GM19395 (cell line): ENCODE measurements at regions not wholly inside any gene's neighbourhood (a gene's known extent, or its start where the extent isn't known, plus 50 kb on each side); places are given as distances from the start of the nearest gene placed in this dataset.

Experiments used
- ATAC-seq: cut with Tn5 transposase; IDR thresholded peaks from one replicate; pipeline ENCODE4 v1.9.1; 2021; ENCODE audit warnings: mild to moderate bottlenecking, moderate library complexity; ENCODE audit not compliant: unreplicated experiment

- no peak for ATAC-seq
These were observed 226.5 kb upstream of the SOX5 start for GRCh38 chr12:24175929-24176328.

DNA sequence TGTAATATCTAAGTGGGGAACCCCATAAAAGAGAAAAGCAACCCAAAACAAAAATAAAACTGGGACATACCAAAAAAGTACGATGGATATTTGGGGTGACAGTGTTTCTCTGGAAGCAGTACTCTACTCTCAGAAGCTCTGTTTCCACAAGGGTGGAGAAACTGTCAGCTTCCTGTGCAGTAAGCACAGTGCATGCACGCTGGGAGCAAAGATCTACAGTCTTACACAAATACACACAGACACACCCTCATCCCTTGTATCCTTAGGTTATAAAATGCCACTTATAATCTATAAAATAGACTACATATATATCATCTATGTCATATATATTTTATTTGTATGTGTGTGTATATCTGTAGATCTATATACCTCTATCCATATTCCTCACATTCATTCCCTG, 225.8 kb upstream of the SOX5 start:
- no peak for ATAC-seq

GRCh38 chr12:24173067-24173466, 223.6 kb upstream of the SOX5 start:
- no peak for ATAC-seq

GRCh38 chr12:24172773-24173066, 223.2 kb upstream of the SOX5 start:
- ATAC-seq: no peak

GRCh38 chr12:24172031-24172772, 222.7 kb upstream of the SOX5 start:
- ATAC-seq: peak; percentile 90

- ATAC-seq: no peak
These were observed 205.6 kb upstream of the SOX5 start for GRCh38 chr12:24155042-24155441.

DNA sequence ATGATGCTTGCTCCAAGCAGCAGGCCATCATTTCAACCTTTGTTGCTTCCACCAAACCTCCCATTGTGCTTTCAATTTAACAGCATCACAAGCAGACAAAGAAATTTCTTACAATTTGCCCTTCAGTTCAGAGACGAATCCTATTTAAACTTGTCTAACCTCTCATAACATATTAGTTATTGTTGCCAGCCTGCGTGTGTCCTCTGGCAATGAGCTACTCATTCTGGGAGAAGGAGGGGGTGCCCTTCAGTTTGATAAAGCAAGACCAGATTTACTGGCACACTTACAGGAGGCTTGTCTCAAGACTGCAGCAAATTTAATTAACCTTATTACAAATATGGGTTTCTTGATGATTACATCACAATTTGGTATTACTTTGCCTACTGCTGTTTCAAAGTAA, 203.6 kb upstream of the SOX5 start:
- no peak for ATAC-seq

DNA sequence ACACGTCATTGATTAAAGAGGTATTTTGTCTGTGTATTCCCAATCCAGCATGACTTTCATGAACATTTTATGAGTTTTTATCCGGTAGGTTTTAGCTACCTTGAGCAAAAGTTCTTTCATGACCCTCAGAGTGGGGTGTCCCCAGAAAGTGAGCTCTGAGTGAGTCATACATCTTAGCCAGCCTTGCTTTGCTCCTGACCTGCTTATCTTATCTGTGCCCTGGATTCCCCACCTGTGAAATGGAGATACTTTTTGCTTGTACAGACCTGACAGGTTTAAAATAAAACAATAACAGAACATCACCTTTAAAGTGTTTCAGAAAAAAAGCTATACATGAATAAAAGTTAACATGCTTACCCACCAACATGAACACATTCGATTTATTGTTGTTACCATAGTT, 202.8 kb upstream of the SOX5 start:
- ATAC-seq: no peak

DNA sequence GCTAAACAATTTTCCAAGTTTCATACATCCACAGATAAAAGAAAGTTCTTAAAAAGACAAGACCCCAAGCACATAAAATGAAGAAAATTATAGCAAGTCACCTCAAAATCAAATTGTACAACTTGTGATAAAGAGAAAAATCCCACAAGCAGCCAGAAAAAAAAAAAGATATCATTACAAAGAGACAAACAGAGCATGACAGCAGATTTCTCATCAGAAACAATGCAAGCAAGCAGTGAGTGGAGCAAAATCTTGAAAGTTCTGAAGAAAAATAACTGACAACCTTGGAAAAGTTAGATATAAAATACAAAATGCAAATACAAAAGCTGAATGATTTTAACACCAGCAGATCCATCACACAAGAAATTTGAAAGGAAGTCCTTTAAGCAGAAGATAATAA, 194.5 kb upstream of the SOX5 start:
- ATAC-seq: no peak

GRCh38 chr12:24139035-24139434, 189.6 kb upstream of the SOX5 start:
- ATAC-seq: no peak

- ATAC-seq: no peak
These were observed 188.6 kb upstream of the SOX5 start for GRCh38 chr12:24138041-24138440.

- ATAC-seq: no peak
These were observed 185.8 kb upstream of the SOX5 start for GRCh38 chr12:24135158-24135850.

GRCh38 chr12:24134092-24134491, 184.6 kb upstream of the SOX5 start:
- ATAC-seq: no peak

GRCh38 chr12:24133384-24133783, 183.9 kb upstream of the SOX5 start:
- no peak for ATAC-seq

GRCh38 chr12:24127919-24128721, 178.7 kb upstream of the SOX5 start:
- ATAC-seq: peak; percentile 92

DNA sequence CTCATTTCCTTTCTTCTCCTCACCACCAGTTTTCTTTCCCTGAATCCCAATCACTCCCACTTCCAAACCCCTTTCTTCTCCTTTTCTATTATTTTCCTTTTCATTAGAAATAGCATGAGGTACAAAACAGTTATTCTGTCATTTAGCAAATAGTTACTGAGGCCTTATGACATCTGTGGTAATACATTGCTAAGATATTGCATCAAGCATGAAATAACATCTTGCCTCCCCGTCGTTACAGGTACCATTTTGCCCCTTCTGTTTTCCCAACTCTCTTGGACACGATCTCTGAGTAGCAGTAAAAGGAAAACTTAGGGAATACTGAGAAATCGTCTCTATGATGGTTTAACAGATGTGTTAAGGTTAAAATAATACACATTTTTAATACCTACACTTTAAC, 175.8 kb upstream of the SOX5 start:
- ATAC-seq: no peak

DNA sequence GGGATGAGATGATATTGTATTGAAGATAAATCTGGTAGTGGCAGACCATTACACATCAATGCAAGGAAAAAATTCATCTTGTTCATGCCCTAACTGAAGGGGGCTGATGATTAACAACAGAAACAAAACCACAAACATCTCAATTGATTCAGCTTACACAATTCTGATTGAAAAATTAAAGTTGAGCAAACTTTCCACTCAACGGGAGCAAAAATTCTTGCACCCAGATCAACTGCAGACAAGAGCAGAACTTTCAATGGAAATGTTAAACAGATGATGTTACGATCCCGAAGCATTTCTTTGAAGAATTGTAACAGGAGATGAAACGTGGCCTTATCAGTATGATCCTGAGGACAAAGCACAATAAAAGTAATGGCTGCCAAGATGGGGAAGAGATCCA, 172.4 kb upstream of the SOX5 start:
- ATAC-seq: no peak

GRCh38 chr12:24118668-24119067, 169.2 kb upstream of the SOX5 start:
- no peak for ATAC-seq

DNA sequence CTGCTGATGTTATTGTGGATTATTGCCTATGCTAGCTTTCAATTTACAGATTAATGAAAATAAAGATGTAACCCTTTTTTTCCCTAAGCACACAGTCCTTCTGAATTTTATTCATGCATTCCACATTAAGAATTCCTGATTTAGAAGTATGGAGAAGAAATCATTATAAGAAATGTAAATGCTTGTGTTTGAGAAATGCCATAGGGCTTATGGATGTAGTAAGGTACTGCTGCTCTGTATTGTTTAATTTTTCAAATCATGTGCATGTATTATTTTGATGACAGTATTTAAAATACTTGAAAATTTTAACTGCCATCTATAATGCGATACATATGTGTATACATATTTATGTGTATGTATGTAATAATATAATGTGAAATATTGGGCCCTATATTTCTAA, 167.1 kb upstream of the SOX5 start:
- no peak for ATAC-seq

- ATAC-seq: no peak
These were observed 164.2 kb upstream of the SOX5 start for GRCh38 chr12:24113701-24114100.

- ATAC-seq: no peak
These were observed 162.1 kb upstream of the SOX5 start for GRCh38 chr12:24111616-24112015.

- ATAC-seq: no peak
These were observed 161.6 kb upstream of the SOX5 start for GRCh38 chr12:24111086-24111485.
